Natural killer cell (primary cell): ENCODE measurements at regions not wholly inside any gene's neighbourhood (a gene's known extent, or its start where the extent isn't known, plus 50 kb on each side); places are given as distances from the start of the nearest gene placed in this dataset.

Experiments
- ATAC-seq, 3 donors: fragments of 150-1000 bp in 2 of 3; fragments of 200-7000 bp in 1 of 3; cut with Tn5 transposase; 1 replicate in 1 of 3; 2 replicates in 2 of 3; pipeline ENCODE4 v1.10.0; 2021; ENCODE audit warnings: mild to moderate bottlenecking in 2 of 3, moderate library complexity in 2 of 3
- DNase-seq, 2 donors: peaks; one replicate each; pipeline versions ENCODE4 v3.0.0 to v3.0.0-alpha.2; 2013 to 2021; ENCODE audit warnings: mixed read lengths in 1 of 2
- H3K27ac ChIP-seq: one replicate; pipeline ENCODE4 v1.5.1; 2013; ENCODE audit warnings: mild to moderate bottlenecking, low read length
- H3K27me3 ChIP-seq: one replicate; pipeline ENCODE4 v1.6.1; 2013; ENCODE audit warnings: low read length; ENCODE audit not compliant: control insufficient read depth, insufficient read depth
- H3K36me3 ChIP-seq: one replicate; pipeline ENCODE4 v1.6.1; 2013; ENCODE audit warnings: low read length; ENCODE audit not compliant: control insufficient read depth, insufficient read depth
- H3K4me1 ChIP-seq: one replicate; pipeline ENCODE4 v1.6.1; 2013; ENCODE audit warnings: low read length; ENCODE audit not compliant: control insufficient read depth, insufficient read depth
- H3K4me3 ChIP-seq: one replicate; pipeline ENCODE4 v1.5.1; 2013; ENCODE audit warnings: low read length
- H3K9me3 ChIP-seq: one replicate; pipeline ENCODE4 v1.6.1; 2013; ENCODE audit warnings: low read length; ENCODE audit not compliant: control insufficient read depth, insufficient read depth
- H3K27ac Mint-ChIP-seq, 2 donors: one replicate each; pipeline ENCODE4 v1.8.0; 2022; ENCODE audit warnings: mild to moderate bottlenecking in 2 of 2, mixed read lengths in 2 of 2, moderate library complexity in 1 of 2
- H3K27me3 Mint-ChIP-seq, 2 donors: one replicate each; pipeline ENCODE4 v1.8.0; 2022; ENCODE audit warnings: low read depth in 2 of 2, mixed read lengths in 2 of 2
- H3K36me3 Mint-ChIP-seq: one replicate; pipeline ENCODE4 v1.8.0; 2022; ENCODE audit warnings: mixed read lengths
- H3K4me1 Mint-ChIP-seq, 2 donors: one replicate each; pipeline ENCODE4 v1.8.0; 2022; ENCODE audit warnings: mixed read lengths in 2 of 2
- H3K4me3 Mint-ChIP-seq: one replicate; pipeline ENCODE4 v1.8.0; 2022; ENCODE audit warnings: mild to moderate bottlenecking, moderate library complexity, mixed read lengths
- H3K9me3 Mint-ChIP-seq, 2 donors: one replicate each; pipeline ENCODE4 v1.8.0; 2022; ENCODE audit warnings: mixed read lengths in 2 of 2
- WGBS: methylation state at CpG from one replicate; pipeline ENCODE4 v1.1.7; 2013; ENCODE audit warnings: missing lambda C conversion rate; ENCODE audit not compliant: insufficient coverage; 5-methylcytosine and 5-hydroxymethylcytosine counted together
- intact Hi-C: fragments of 100-400 bp; cut with micrococcal nuclease; formaldehyde crosslinking; loops from one replicate; pipeline ENCODE4 v1.14.2; 2022
- TF ChIP-seq, protein P1 (sequence below): fragments of 200-600 bp; IDR thresholded peaks from one replicate; pipeline ENCODE4 v1.8.0; 2022; ENCODE audit warnings: antibody characterized with exemption

DNA sequence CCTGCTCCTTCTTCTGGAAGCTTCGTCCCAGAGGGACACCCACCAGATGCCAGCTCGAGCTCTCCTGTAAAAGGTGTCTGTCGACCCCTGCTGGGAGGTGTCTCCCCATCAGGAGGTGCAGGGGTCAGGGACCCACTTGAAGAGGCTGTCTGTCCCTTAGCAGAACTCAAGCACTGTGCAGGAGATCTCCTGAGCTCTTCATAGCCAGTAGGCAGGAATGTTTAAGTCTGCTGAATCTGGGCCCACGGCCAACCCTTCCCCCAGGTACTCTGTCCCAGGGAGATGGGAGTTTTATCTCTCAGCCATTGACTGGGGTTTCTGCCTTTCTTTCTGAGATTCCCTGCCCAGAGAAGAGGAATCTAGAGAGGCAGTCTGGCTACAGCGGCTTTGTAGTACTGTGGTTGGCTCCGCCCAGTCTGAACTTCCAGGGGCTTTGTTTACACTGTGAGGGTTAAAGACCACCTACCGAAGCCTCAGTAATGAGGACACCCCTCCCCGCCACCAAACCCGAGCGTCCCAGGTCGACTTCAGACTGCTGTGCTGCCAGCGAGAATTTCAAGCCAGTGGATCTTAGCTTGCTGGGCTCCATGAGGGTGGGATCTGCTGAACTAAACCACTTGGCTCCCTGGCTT is 1383.0 kb upstream of the TENM3 start:
- H3K4me3 Mint-ChIP-seq: no peak overlapping the region
- Histone ChIP-seq H3K9me3 (peaks cover 8% of the 10 kb centered on the region), H3K36me3 (no peaks in the 10 kb centered on the region), H3K4me1 (no peaks in the 10 kb centered on the region), H3K27ac (no peak overlapping the region), H3K4me3 (no peak overlapping the region), H3K27me3 (no peaks in the 10 kb centered on the region)
- H3K4me1 Mint-ChIP-seq: no peaks in the 10 kb centered on the region
- peaks cover 21 to 22% of the 10 kb centered on the region in 2 donors for H3K9me3 Mint-ChIP-seq
- H3K27ac Mint-ChIP-seq: no peak overlapping the region
- H3K36me3 Mint-ChIP-seq: peaks cover 7% of the 10 kb centered on the region
- intact Hi-C loops: no loop called here
- TF ChIP-seq, protein P1, sequence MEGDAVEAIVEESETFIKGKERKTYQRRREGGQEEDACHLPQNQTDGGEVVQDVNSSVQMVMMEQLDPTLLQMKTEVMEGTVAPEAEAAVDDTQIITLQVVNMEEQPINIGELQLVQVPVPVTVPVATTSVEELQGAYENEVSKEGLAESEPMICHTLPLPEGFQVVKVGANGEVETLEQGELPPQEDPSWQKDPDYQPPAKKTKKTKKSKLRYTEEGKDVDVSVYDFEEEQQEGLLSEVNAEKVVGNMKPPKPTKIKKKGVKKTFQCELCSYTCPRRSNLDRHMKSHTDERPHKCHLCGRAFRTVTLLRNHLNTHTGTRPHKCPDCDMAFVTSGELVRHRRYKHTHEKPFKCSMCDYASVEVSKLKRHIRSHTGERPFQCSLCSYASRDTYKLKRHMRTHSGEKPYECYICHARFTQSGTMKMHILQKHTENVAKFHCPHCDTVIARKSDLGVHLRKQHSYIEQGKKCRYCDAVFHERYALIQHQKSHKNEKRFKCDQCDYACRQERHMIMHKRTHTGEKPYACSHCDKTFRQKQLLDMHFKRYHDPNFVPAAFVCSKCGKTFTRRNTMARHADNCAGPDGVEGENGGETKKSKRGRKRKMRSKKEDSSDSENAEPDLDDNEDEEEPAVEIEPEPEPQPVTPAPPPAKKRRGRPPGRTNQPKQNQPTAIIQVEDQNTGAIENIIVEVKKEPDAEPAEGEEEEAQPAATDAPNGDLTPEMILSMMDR: no peak
- ATAC-seq: no peak
- no peaks in the 10 kb centered on the region for H3K27me3 Mint-ChIP-seq
- no peak for DNase-seq
- WGBS: 86% methylated on average over 12 of the region's 12 CpGs

DNA sequence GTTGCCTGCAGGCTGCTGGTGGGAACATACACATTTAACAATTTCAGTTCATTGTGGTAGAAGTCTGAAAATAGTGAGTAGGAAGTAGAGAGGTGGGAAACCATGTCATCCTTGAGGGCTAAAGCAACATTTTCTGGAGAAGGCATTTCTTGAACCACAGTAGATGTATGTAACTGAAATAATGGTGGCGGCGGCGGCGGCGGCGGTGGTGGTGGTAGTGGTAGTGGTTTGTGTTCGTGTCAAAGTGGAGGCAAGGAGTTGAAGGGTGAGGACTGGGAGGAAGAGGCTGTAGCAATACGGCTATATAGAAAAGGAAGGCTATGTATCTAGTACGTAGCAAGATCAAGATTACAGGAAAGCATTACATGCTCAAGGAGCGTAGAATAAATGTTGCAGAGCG is 1381.6 kb upstream of the TENM3 start:
- Mint-ChIP-seq H3K27me3 (no peaks in the 10 kb centered on the region), H3K9me3 (peaks cover 20 to 21% of the 10 kb centered on the region in 2 donors), H3K27ac (no peak overlapping the region), H3K36me3 (peaks cover 7% of the 10 kb centered on the region), H3K4me1 (no peaks in the 10 kb centered on the region), H3K4me3 (no peak overlapping the region)
- Histone ChIP-seq H3K9me3 (peaks cover 18% of the 10 kb centered on the region), H3K4me3 (no peak overlapping the region), H3K27ac (no peak overlapping the region), H3K36me3 (no peaks in the 10 kb centered on the region), H3K27me3 (no peaks in the 10 kb centered on the region), H3K4me1 (no peaks in the 10 kb centered on the region)
- WGBS: 91% methylated on average over 11 of the region's 11 CpGs
- DNase-seq (no peak), ATAC-seq (no peak)
- intact Hi-C loops: no loop called here
- TF ChIP-seq, protein P1: no peak

DNA sequence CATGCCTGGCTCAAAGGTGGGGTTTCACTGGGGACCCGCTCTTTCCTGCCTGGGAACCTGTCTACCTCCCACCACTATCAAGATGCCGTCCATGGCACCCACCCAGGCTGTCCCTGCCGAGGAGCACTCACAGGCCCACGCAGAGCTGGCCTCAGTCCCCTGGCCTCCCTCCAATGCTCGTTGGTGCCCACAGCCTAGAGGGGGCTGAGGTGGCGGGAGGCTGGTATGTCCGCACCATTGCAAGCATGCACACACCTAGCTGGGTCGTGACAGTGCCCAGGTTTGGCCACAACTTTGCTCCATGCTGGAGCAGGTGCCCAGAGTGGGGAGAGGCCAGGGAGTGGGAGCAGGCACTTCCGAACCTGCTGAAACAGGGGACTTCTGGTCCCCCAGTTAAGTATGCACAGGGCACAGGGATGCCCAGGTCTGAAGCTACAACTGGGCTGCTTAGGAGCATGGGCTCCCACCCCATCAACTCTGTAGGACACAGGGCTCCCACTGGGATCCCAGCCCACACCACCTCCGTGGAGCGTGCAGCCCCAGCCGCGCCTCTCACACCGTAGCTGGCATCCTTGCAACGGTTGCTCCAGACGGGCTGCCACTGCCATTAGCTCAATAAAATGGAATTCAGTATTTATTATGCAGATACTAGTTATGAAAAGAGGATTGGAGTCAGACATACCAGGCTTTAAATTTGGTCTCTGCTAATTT is 1376.1 kb upstream of the TENM3 start:
- no peak for ATAC-seq

More for the DNA sequence above, 1376.1 kb upstream of the TENM3 start:
- H3K4me1 ChIP-seq: no peaks in the 10 kb centered on the region
- no peaks in the 10 kb centered on the region for H3K27me3 ChIP-seq
- TF ChIP-seq, protein P1: no peak
- intact Hi-C loops: no loop called here
- no peaks in the 10 kb centered on the region for H3K36me3 ChIP-seq
- H3K4me1 Mint-ChIP-seq: no peaks in the 10 kb centered on the region
- H3K4me3 ChIP-seq: no peak overlapping the region
- H3K4me3 Mint-ChIP-seq: no peak overlapping the region
- peaks cover 21% of the 10 kb centered on the region for H3K9me3 ChIP-seq
- H3K27ac Mint-ChIP-seq: no peak overlapping the region
- no peak for DNase-seq
- 77% methylated on average over 16 of the region's 16 CpGs for WGBS
- peaks cover 5 to 7% of the 10 kb centered on the region in 2 donors for H3K9me3 Mint-ChIP-seq
- no peaks in the 10 kb centered on the region for H3K36me3 Mint-ChIP-seq
- H3K27me3 Mint-ChIP-seq: no peaks in the 10 kb centered on the region
- H3K27ac ChIP-seq: no peak overlapping the region
